SK-N-SH treated with all-trans-retinoic acid at 6 μM for 48 hours (cell line): ENCODE measurements at regions not wholly inside any gene's neighbourhood (a gene's known extent, or its start where the extent isn't known, plus 50 kb on each side); places are given as distances from the start of the nearest gene placed in this dataset.

ENCODE experiments used
- ATAC-seq: fragments of 200-7000 bp; cut with Tn5 transposase; 3 replicates; pipeline ENCODE4 v1.9.1; 2020; ENCODE audit warnings: mild to moderate bottlenecking, moderate library complexity
- BACH2 ChIP-seq: fragments of 250-450 bp; sonication (Bioruptor Pico); IDR thresholded peaks from 2 replicates; pipeline ENCODE4 v1.9.0; 2021; ENCODE audit warnings: mild to moderate bottlenecking, borderline replicate concordance
- CREB5 ChIP-seq: fragments of 250-450 bp; sonication (Bioruptor Pico); IDR thresholded peaks from 2 replicates; pipeline ENCODE4 v1.5.1; 2020; ENCODE audit warnings: low read depth, mild to moderate bottlenecking, moderate library complexity
- CSDC2 ChIP-seq: fragments of 250-450 bp; sonication (Bioruptor Pico); IDR thresholded peaks from 2 replicates; pipeline ENCODE4 v1.5.0; 2020; ENCODE audit warnings: mild to moderate bottlenecking, moderate library complexity
- ESRRG ChIP-seq: fragments of 250-450 bp; sonication (Bioruptor Pico); IDR thresholded peaks from 2 replicates; pipeline ENCODE4 v1.6.1; 2021; ENCODE audit warnings: mild to moderate bottlenecking
- GLIS3 ChIP-seq: fragments of 250-450 bp; sonication (Bioruptor Pico); IDR thresholded peaks from 2 replicates; pipeline ENCODE4 v1.5.0; 2020; ENCODE audit warnings: mild to moderate bottlenecking, moderate library complexity
- ISL1 ChIP-seq: fragments of 250-450 bp; sonication (Bioruptor Pico); IDR thresholded peaks from 2 replicates; pipeline ENCODE4 v2.1.2; 2022; ENCODE audit warnings: mild to moderate bottlenecking, moderate library complexity
- OSR1 ChIP-seq: fragments of 250-450 bp; sonication (Bioruptor Pico); IDR thresholded peaks from 2 replicates; pipeline ENCODE4 v1.8.0; 2022; ENCODE audit warnings: moderate library complexity, mild to moderate bottlenecking, inconsistent platforms
- PATZ1 ChIP-seq: fragments of 250-450 bp; sonication (Bioruptor Pico); IDR thresholded peaks from 2 replicates; pipeline ENCODE4 v1.8.0; 2020; ENCODE audit warnings: mild to moderate bottlenecking, moderate library complexity, borderline replicate concordance
- POU6F1 ChIP-seq: fragments of 250-450 bp; sonication (Bioruptor Pico); IDR thresholded peaks from 2 replicates; pipeline ENCODE4 v1.8.0; 2021; ENCODE audit warnings: low read depth, mild to moderate bottlenecking, moderate library complexity, borderline replicate concordance
- PPARA ChIP-seq: fragments of 250-450 bp; sonication (Bioruptor Pico); IDR thresholded peaks from 2 replicates; pipeline ENCODE4 v1.5.0; 2020; ENCODE audit warnings: mild to moderate bottlenecking, borderline replicate concordance
- RARB ChIP-seq: fragments of 250-450 bp; sonication (Bioruptor Pico); IDR thresholded peaks from 2 replicates; pipeline ENCODE4 v1.8.0; 2021; ENCODE audit warnings: mild to moderate bottlenecking, moderate library complexity
- SNAI2 ChIP-seq: fragments of 250-450 bp; sonication (Bioruptor Pico); IDR thresholded peaks from 2 replicates; pipeline ENCODE4 v1.5.0; 2020; ENCODE audit warnings: mild to moderate bottlenecking, moderate library complexity
- TCF4 ChIP-seq: fragments of 250-450 bp; sonication (Bioruptor Pico); IDR thresholded peaks from 2 replicates; pipeline ENCODE4 v1.8.0; 2021; ENCODE audit warnings: mild to moderate bottlenecking, moderate library complexity, borderline replicate concordance
- TOX ChIP-seq: fragments of 250-450 bp; sonication (Bioruptor Pico); IDR thresholded peaks from 2 replicates; pipeline ENCODE4 v1.8.0; 2021; ENCODE audit warnings: mild to moderate bottlenecking, moderate library complexity, borderline replicate concordance
- ZC3H10 ChIP-seq: fragments of 250-450 bp; sonication (Bioruptor Pico); IDR thresholded peaks from 2 replicates; pipeline ENCODE4 v1.5.1; 2021; ENCODE audit warnings: mild to moderate bottlenecking, moderate library complexity
- ZFP3 ChIP-seq: fragments of 250-450 bp; sonication (Bioruptor Pico); IDR thresholded peaks from 2 replicates; pipeline ENCODE4 v1.5.0; 2020; ENCODE audit warnings: mild to moderate bottlenecking, moderate library complexity
- ZFP30 ChIP-seq: fragments of 450-650 bp; formaldehyde crosslinking; IDR thresholded peaks from 2 replicates; pipeline ENCODE4 v1.5.0; 2022; ENCODE audit warnings: mild to moderate bottlenecking, moderate library complexity
- ZNF565 ChIP-seq: fragments of 450-650 bp; formaldehyde crosslinking; conservative IDR thresholded peaks from 2 replicates; pipeline ENCODE4 v1.5.0; 2020; ENCODE audit warnings: low read depth, mild to moderate bottlenecking, moderate library complexity
- ZNF70 ChIP-seq: fragments of 450-650 bp; formaldehyde crosslinking; IDR thresholded peaks from 2 replicates; pipeline ENCODE4 v1.5.0; 2020; ENCODE audit warnings: mild to moderate bottlenecking, moderate library complexity
- TF ChIP-seq, protein P1 (sequence below): fragments of 250-450 bp; sonication (Bioruptor Pico); IDR thresholded peaks from 2 replicates; pipeline ENCODE4 v1.5.0; 2020; ENCODE audit warnings: mild to moderate bottlenecking, moderate library complexity

GRCh38 chr5:112634166-112634565 lies 103.5 kb upstream of the APC start:
- TF ChIP-seq ISL1 (CRISPR knock-in tag) (no peak), ZNF70 (CRISPR knock-in tag) (no peak), ZNF565 (CRISPR knock-in tag) (no peak), POU6F1 (CRISPR knock-in tag) (no peak), CREB5 (CRISPR knock-in tag) (no peak), PATZ1 (CRISPR knock-in tag) (no peak), CSDC2 (CRISPR knock-in tag) (no peak), ZFP3 (CRISPR knock-in tag) (no peak), RARB (CRISPR knock-in tag) (no peak), BACH2 (CRISPR knock-in tag) (no peak), GLIS3 (no peak), TOX (CRISPR knock-in tag) (no peak), TCF4 (CRISPR knock-in tag) (no peak), PPARA (no peak), ZFP30 (no peak), OSR1 (CRISPR knock-in tag) (no peak), ZC3H10 (CRISPR knock-in tag) (no peak)
- TF ChIP-seq, protein P1, sequence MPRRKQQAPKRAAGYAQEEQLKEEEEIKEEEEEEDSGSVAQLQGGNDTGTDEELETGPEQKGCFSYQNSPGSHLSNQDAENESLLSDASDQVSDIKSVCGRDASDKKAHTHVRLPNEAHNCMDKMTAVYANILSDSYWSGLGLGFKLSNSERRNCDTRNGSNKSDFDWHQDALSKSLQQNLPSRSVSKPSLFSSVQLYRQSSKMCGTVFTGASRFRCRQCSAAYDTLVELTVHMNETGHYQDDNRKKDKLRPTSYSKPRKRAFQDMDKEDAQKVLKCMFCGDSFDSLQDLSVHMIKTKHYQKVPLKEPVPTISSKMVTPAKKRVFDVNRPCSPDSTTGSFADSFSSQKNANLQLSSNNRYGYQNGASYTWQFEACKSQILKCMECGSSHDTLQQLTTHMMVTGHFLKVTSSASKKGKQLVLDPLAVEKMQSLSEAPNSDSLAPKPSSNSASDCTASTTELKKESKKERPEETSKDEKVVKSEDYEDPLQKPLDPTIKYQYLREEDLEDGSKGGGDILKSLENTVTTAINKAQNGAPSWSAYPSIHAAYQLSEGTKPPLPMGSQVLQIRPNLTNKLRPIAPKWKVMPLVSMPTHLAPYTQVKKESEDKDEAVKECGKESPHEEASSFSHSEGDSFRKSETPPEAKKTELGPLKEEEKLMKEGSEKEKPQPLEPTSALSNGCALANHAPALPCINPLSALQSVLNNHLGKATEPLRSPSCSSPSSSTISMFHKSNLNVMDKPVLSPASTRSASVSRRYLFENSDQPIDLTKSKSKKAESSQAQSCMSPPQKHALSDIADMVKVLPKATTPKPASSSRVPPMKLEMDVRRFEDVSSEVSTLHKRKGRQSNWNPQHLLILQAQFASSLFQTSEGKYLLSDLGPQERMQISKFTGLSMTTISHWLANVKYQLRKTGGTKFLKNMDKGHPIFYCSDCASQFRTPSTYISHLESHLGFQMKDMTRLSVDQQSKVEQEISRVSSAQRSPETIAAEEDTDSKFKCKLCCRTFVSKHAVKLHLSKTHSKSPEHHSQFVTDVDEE (CRISPR knock-in tag), result no peak
- TF ChIP-seq, all 23 proteins: peak for 0
- ATAC-seq, result no peak

DNA sequence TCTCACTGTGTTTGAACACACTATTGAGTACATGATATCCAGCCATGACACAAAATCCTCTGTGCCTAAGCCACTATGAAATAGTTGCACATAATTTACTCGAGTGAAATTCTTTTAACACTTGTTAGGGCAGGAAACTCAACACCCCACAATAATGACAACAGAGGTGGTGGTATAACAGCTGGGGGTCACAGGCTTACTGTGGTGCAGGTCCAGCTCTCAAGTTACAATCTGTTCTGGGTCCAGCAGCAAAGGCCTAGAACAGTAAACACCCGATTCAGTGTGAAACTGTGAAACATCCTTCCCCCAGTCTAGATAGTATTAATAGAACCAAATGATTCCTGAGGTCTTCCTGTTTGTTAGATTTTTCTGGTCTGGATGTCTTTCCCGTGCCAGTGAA lies 102.9 kb upstream of the APC start:
- ATAC-seq, result no peak
- TF ChIP-seq ZNF70 (CRISPR knock-in tag) (no peak), ZNF565 (CRISPR knock-in tag) (no peak), CSDC2 (CRISPR knock-in tag) (no peak), ZFP30 (no peak), SNAI2 (CRISPR knock-in tag) (no peak), ESRRG (CRISPR knock-in tag) (no peak), RARB (CRISPR knock-in tag) (no peak), ISL1 (CRISPR knock-in tag) (no peak), POU6F1 (CRISPR knock-in tag) (no peak), OSR1 (CRISPR knock-in tag) (no peak), BACH2 (CRISPR knock-in tag) (no peak)
- TF ChIP-seq, protein P1 (CRISPR knock-in tag), result no peak
